ENCODE measurements at regions not wholly inside any gene's neighbourhood (a gene's known extent, or its start where the extent isn't known, plus 50 kb on each side); places are given as distances from the start of the nearest gene placed in this dataset.

- TF ChIP-seq ZKSCAN5 (CRISPR knock-in tag; IDR thresholded peaks at IDR 0.05) (no peak), PHB2 (IDR thresholded peaks at IDR 0.05; ENCODE audit: partially characterized antibody) (no peak), HNF4A (CRISPR knock-in tag; IDR thresholded peaks at IDR 0.05) (peak; percentile 57), NCOA5 (CRISPR knock-in tag; IDR thresholded peaks at IDR 0.05) (no peak), SYNCRIP (IDR thresholded peaks at IDR 0.05; ENCODE audit: insufficient read depth, low read depth, low read length) (no peak), SOX5 (CRISPR knock-in tag; IDR thresholded peaks at IDR 0.05; ENCODE audit: borderline replicate concordance) (peak; percentile 44; the same call in 1 of the 2 replicates), NFIC (IDR thresholded peaks at IDR 0.05; ENCODE audit: low read length) (no peak; the same call in 1 of the 2 replicates), ZNF773 (CRISPR knock-in tag; IDR thresholded peaks at IDR 0.05; ENCODE audit: borderline replicate concordance) (0 out of 2 replicates have a peak, but pooled peaks have one; percentile 29), ZNF549 (CRISPR knock-in tag; IDR thresholded peaks at IDR 0.05) (no peak), SP1 (IDR thresholded peaks at IDR 0.05) (no peak), SP1 (CRISPR knock-in tag; IDR thresholded peaks at IDR 0.05) (no peak), MBNL3 (CRISPR knock-in tag; conservative IDR thresholded peaks at IDR 0.05) (no peak), JUNB (CRISPR knock-in tag; IDR thresholded peaks at IDR 0.05; ENCODE audit: borderline replicate concordance) (no peak), MEIS1 (CRISPR knock-in tag; IDR thresholded peaks at IDR 0.05; ENCODE audit: borderline replicate concordance) (peak; percentile 62; the same call in 1 of the 2 replicates)
- TF ChIP-seq, protein P1, sequence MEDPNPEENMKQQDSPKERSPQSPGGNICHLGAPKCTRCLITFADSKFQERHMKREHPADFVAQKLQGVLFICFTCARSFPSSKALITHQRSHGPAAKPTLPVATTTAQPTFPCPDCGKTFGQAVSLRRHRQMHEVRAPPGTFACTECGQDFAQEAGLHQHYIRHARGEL (CRISPR knock-in tag; IDR thresholded peaks at IDR 0.05) = no peak
- TF ChIP-seq, protein P2, sequence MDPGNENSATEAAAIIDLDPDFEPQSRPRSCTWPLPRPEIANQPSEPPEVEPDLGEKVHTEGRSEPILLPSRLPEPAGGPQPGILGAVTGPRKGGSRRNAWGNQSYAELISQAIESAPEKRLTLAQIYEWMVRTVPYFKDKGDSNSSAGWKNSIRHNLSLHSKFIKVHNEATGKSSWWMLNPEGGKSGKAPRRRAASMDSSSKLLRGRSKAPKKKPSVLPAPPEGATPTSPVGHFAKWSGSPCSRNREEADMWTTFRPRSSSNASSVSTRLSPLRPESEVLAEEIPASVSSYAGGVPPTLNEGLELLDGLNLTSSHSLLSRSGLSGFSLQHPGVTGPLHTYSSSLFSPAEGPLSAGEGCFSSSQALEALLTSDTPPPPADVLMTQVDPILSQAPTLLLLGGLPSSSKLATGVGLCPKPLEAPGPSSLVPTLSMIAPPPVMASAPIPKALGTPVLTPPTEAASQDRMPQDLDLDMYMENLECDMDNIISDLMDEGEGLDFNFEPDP (CRISPR knock-in tag; conservative IDR thresholded peaks at IDR 0.05) = no peak
- TF ChIP-seq, protein P3, sequence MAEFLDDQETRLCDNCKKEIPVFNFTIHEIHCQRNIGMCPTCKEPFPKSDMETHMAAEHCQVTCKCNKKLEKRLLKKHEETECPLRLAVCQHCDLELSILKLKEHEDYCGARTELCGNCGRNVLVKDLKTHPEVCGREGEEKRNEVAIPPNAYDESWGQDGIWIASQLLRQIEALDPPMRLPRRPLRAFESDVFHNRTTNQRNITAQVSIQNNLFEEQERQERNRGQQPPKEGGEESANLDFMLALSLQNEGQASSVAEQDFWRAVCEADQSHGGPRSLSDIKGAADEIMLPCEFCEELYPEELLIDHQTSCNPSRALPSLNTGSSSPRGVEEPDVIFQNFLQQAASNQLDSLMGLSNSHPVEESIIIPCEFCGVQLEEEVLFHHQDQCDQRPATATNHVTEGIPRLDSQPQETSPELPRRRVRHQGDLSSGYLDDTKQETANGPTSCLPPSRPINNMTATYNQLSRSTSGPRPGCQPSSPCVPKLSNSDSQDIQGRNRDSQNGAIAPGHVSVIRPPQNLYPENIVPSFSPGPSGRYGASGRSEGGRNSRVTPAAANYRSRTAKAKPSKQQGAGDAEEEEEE (CRISPR knock-in tag; IDR thresholded peaks at IDR 0.05; ENCODE audit: borderline replicate concordance) = no peak
These were observed 72.0 kb downstream of the TTLL2 start (continued) for GRCh38 chr6:167396659-167397490.
